NCI-H128 (cell line): ENCODE measurements at regions not wholly inside any gene's neighbourhood (a gene's known extent, or its start where the extent isn't known, plus 50 kb on each side); places are given as distances from the start of the nearest gene placed in this dataset.

Experiments used
- DNase-seq: peaks from one replicate; lab custom pipeline; 2025; ENCODE audit not compliant: unreplicated experiment; lab: John Stamatoyannopoulos, UW

GRCh38 chr14:62369919-62370560 lies 607.8 kb downstream of the SNAPC1 start:
- no peak for DNase-seq

GRCh38 chr14:62373944-62374343 lies 611.7 kb downstream of the SNAPC1 start:
- DNase-seq: no peak

GRCh38 chr14:62378057-62378456 lies 615.8 kb downstream of the SNAPC1 start:
- DNase-seq: no peak

- DNase-seq: no peak
Observed at GRCh38 chr14:62381311-62382070, 619.3 kb downstream of the SNAPC1 start.

GRCh38 chr14:62409169-62409568 lies 636.1 kb downstream of the KCNH5 start:
- no peak for DNase-seq

GRCh38 chr14:62409626-62410300 lies 635.5 kb downstream of the KCNH5 start:
- DNase-seq: no peak

GRCh38 chr14:62420847-62421246 lies 624.4 kb downstream of the KCNH5 start:
- DNase-seq: no peak

GRCh38 chr14:62428429-62429203 lies 616.6 kb downstream of the KCNH5 start:
- DNase-seq: no peak

GRCh38 chr14:62429683-62430082 lies 615.6 kb downstream of the KCNH5 start:
- no peak for DNase-seq

- no peak for DNase-seq
Observed at GRCh38 chr14:62431496-62431895, 613.8 kb downstream of the KCNH5 start.

- no peak for DNase-seq
Observed at GRCh38 chr14:62432955-62433354, 612.3 kb downstream of the KCNH5 start.

- no peak for DNase-seq
Observed at GRCh38 chr14:62436261-62436660, 609.0 kb downstream of the KCNH5 start.

GRCh38 chr14:62439210-62439609 lies 606.0 kb downstream of the KCNH5 start:
- DNase-seq: no peak

- no peak for DNase-seq
Observed at GRCh38 chr14:62443796-62444195, 601.5 kb downstream of the KCNH5 start.

- no peak for DNase-seq
Observed at GRCh38 chr14:62445570-62445969, 599.7 kb downstream of the KCNH5 start.

- no peak for DNase-seq
Observed at GRCh38 chr14:62451221-62451620, 594.0 kb downstream of the KCNH5 start.

GRCh38 chr14:62453226-62453625 lies 592.0 kb downstream of the KCNH5 start:
- no peak for DNase-seq

- DNase-seq: no peak
Observed at GRCh38 chr14:62455446-62455845, 589.8 kb downstream of the KCNH5 start.

- no peak for DNase-seq
Observed at GRCh38 chr14:62462988-62463387, 582.3 kb downstream of the KCNH5 start.

- no peak for DNase-seq
Observed at GRCh38 chr14:62468946-62469345, 576.3 kb downstream of the KCNH5 start.

- DNase-seq: no peak
Observed at GRCh38 chr14:62470935-62471334, 574.3 kb downstream of the KCNH5 start.
